Adipose tissue (tissue), 3 donors: ENCODE measurements at regions not wholly inside any gene's neighbourhood (a gene's known extent, or its start where the extent isn't known, plus 50 kb on each side); places are given as distances from the start of the nearest gene placed in this dataset.
"Not testable (repeated sequence)": the region's sequence is repeated elsewhere in the genome, so short reads cannot be mapped to it uniquely, and the experiment has no call there.

ENCODE experiments used
- H3K27ac ChIP-seq: one replicate; pipeline ENCODE4 v1.5.1; 2013; ENCODE audit warnings: low read depth, low read length
- WGBS, 3 donors: extraction: QIAGEN DNeasy Blood & Tissue Kit; methylation state at CpG; one replicate each; pipeline ENCODE4 v1.1.7; 2013; 5-methylcytosine and 5-hydroxymethylcytosine counted together
- donor health status: healthy with polysubstance abuse.
- donor health status: Bipolar disorder and iron deficiency.
- donor health status: healthy.

DNA sequence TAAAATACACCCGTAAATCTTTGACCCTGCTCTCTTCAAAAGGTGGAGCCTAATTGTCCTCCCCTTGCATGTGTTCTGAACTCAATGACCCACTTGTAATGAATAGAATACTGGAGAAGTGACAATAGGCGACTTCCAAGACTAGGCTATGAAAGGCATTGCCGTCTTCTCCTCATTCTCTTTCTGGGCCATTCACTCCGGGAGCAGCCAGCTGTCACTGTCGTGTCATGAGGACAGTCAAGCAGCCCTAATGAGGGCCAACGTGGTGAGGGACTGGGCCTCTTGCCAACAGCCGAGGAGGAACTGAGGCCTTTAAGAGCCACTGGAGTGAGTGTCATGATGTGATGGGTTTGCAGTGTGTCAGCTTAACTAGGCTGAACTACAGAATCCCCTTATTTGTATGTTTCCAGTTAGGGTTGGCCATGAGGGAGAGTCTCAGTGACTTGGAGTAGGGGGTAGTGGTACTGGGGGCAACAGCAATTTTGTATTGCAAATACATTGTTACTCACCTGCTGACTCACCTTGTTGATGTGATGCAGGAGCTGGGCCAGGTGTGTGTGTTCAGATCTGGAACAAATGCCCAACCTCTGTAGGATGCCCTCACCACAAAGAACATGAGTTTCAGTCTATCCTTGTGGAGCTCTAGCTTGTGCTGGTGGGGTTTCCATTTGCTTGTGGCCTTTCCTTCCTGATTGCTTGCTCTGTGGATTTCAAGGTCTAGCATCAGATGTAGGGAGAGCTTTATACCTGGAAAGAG, 188.5 kb upstream of the PROK2 start:
- WGBS, 3 donors = 61 to 74% (median 69%) methylated on average over 7 of the region's 7 CpGs
- no peak overlapping the region for H3K27ac ChIP-seq

DNA sequence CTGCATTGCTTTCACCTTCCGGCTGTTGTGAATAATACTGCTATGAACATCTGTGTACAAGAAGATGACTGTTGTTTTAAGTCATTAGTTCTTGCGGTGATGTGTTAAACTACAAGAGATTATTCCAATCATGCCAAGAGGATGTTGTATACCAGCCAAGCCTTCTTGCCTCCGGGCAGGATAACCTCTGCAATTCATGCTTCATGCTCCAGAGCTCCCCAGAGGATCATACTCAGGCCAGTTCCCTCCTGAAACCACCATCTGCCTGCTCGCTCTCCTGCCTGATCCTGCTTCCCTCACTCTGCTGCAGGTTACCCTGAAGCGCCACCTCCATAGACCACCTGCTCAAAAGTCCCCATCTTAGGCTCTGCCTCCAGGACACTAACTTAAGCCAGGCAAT, 187.1 kb upstream of the PROK2 start:
- 83 to 85% (median 84%) methylated on average over 5 of the region's 5 CpGs for WGBS, 3 donors
- no peak overlapping the region for H3K27ac ChIP-seq

DNA sequence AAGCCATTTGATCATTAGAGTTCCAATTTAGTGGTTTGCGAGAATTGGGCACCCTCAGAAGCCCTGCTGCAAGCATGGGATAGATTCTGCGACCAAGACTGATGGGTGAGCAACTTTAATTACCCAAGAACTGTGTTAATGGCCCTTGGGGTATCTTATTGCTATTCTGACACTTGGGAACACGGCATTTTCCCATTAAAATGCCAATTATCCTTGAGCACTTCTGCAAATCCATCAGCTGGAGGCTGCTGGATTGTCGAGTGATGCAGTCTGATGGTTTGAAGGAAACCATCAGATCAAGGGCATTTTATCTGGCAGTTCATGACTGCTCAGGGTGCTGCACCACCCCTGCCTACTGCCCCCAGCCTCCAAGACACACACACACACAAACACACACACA, 183.6 kb upstream of the PROK2 start:
- WGBS, 3 donors = 66 to 79% (median 75%) methylated on average over 4 of the region's 4 CpGs
- H3K27ac ChIP-seq = no peak overlapping the region

DNA sequence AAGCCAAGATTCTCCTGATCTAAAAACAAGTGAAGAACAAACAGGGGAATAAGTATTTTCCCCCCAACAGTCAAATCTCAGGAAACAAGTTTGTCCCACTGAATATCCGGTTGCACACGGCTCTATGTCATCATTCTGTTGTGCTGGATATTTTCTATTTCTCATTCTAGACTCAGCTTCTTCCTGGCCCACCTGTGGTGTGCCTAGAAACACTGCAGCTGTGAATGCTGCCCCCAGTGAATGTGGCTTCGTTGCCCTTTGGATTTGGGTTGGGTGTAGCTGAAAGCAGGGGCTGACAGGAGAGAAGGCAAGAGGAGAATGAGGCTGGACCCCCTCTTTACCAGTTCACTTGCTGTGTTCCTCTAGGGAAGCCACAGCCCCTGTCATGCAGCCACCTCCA, 181.2 kb upstream of the PROK2 start:
- WGBS, 3 donors = 55 to 75% (median 55%) methylated on average over 3 of the region's 3 CpGs
- no peak overlapping the region for H3K27ac ChIP-seq

DNA sequence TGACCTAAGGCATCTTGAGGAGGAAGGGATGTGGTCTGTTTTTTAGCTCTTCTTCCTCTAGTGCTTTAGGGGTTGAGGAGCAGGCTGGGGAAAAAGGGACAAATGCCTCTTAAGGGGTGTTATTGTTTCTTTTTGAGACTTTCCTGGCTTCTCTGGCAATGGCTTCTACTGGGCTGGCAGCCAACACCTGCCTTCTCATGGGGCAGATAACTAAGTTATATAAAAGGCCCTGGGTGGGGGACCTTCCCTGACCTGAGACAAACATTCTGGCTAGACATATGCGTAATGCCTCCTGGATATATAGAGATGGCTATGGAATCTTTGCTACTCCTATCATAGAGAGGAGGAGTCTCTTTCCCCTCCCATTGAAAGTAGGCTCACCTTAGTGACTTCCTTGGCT, 179.2 kb upstream of the PROK2 start:
- H3K27ac ChIP-seq = no peak overlapping the region
- WGBS, 3 donors = 50 to 94% (median 89%) methylated on average over 1 of the region's 1 CpG

DNA sequence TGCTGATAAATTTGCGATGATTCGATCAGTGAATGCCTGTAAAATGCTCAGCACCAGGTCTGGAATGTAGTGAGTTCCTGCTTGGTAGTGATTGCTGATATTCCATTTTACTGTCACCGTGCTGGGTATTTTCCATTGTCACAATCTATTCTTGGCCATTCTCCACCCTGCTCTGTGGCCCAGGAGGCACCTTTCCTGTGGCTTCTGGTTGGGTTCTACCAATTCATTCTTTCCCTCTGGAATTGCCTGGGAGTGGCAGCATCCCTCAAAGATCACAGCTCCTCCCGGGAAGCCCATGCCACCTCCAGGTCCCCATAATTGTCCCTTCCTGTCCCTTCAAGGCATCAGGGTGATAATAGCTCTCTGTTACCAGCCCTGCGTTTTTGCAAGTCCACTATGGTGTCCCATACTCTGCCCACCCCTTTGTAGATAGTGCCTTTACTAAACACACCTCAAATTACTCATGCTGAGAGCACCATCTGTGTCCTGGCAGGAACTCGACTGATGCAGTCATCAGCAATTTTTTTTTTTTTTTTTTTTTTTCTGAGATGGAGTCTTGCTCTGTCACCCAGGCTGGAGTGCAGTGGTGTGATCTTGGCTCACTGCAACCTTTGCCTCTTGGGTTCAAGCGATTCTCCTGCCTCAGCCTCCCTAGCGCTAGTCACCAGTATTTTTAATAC, 177.8 kb upstream of the PROK2 start:
- 80 to 84% (median 82%) methylated on average over 8 of the region's 8 CpGs for WGBS, 3 donors
- H3K27ac ChIP-seq = no peak overlapping the region

DNA sequence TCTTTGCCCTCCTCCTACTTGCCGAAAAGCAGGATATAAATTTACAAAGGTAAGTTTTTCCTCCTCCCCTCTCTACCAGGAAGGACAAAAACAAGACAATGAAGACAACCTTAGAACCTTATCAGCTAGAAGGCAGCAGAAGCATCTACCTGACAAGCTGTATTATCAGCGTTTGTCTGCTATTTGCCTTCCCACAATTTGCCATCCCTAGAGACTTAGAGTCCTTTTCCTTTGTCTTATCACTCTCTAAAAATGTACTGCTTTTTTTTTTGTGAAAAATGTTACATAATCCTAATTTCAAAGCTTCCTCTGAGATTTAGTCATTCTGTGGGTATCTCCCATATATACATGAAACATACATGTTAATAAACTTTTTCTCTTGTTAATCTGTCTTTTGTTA, 176.9 kb upstream of the PROK2 start:
- WGBS, 3 donors = 63 to 88% (median 66%) methylated on average over 2 of the region's 2 CpGs
- H3K27ac ChIP-seq = no peak overlapping the region

DNA sequence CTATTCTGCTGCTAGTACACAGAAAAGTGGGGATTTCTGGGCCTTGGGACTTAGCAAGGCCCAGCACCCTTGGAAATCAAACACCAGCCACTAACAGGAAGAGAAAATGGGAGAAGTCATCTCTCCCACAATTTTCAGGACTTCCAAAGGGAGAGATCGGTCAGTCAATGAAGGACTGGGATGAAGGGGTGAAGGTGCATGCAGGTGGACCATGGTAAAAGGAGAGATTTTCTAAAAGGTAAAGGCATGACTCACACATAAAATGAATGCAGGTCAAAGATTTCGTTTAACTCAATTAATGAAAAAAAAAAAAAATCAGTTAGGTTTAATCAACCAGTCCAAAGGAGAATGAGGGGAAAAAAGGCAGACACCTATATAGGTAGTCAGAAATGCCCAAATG, 176.4 kb upstream of the PROK2 start:
- H3K27ac ChIP-seq = no peak overlapping the region
- 86 to 95% (median 90%) methylated on average over 2 of the region's 2 CpGs for WGBS, 3 donors

DNA sequence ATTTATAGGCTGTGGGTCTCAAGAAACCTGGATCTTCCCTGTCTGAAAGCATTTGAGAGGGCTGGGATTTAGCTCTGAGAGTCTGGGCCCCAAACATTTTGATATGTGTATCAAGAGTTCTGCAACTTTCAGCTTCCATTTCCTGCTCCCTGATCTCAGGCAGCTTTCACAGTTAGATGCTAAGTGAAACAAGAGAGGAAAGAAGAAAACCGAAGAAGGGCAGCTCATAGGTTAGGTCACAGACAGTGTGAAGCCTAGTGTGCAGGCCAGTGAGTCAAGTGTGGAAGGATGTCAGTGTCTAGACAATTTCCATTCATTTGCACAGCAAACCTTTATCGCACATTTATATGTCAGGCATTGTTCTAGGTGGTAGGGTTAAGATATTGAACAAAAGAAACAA, 173.6 kb upstream of the PROK2 start:
- H3K27ac ChIP-seq = no peak overlapping the region
- 75 to 86% (median 85%) methylated on average over 2 of the region's 2 CpGs for WGBS, 3 donors

DNA sequence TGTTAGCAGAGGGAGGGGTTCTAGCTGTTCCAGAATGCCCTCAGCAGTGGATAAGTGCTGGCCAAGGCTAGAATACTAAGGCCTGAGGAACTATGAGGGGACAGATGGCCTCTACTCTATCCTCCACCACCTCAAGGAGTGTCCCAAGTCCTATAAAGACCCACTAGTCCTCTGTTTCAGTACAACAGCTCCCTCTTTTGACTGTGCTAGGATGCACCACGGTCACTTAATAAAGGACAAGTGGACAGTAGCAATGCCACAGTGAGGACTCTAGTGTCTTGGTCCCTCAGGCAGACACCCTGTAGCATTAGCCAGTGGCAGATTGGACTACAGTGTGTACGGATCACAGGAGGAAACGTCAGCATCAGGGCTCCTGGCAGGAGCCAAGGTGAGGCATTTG, 171.8 kb upstream of the PROK2 start:
- H3K27ac ChIP-seq = no peak overlapping the region
- WGBS, 3 donors = 77 to 94% (median 89%) methylated on average over 3 of the region's 3 CpGs

DNA sequence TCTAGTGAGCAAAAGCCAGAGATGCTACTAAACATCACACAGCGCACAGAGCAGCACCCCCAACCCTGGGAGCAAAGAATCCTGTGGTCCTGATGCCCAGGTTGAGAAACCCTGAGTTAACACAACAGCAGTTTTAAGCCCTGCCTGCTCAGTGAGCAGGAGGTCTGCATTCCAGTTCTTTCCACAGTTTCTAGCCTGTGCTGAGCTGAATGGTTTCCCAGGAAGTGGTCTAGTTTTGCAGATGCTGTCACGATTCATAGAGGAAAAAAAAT, 171.1 kb upstream of the PROK2 start:
- no peak overlapping the region for H3K27ac ChIP-seq
- 49 to 55% (median 53%) methylated on average over 2 of the region's 2 CpGs for WGBS, 3 donors

DNA sequence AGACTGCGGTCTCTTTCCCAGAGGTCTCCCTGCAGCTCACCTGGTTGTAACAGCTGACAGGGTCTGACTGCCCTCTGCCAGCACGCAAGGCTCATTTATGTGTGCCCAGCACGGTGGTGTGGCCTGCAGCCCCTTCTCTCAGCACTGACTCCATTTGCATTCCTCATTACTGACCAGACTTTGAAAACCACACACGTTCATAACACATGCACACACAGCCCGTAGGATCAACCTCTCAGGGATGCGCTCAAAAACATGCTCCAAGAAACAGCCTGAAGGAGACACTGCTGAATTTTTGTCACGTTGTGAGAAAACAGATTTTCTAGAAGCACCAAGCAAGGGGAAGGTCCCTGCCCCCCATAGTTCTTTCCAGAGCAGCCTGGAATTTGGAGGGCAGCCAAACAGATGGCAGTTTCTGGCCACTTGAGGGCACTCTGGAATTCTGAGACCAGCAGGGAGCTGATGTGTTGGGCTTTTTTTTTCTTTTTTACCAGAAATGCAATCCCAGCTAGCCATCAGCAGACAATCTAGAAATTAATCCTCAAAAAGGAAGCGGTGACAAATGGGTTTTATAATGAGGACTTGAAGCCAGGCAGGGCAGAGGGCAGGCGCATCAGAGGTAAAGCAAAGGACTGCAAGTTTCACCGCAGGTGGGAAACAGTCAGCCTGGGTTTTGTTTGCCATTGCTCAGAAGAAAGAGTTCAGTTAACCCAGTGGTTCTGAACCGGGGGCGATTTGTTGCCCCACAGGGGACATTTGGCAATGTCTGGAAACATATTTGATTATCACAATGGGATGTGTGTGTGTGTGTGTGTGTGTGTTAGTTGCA, 170.5 kb upstream of the PROK2 start:
- no peak overlapping the region for H3K27ac ChIP-seq
- WGBS, 3 donors = 34 to 40% (median 36%) methylated on average over 12 of the region's 12 CpGs

DNA sequence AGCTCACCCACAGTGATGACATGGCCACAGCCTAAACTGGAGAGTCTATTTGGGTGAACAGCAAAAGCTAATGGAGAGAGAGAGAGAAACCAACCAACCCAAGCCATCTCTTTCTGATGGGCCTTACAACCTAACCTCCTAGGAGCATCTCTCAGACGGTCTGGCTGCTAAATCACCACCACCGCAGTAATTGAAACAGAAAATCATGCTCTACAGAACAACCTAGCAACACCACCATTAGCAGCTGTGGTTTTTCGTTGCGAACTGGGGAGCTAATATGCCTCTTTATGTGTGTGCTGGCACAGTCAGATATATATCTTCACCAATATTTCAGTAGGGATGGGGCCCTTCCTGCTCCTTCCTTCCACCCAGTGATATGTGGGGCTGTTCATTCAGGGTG, 166.9 kb upstream of the PROK2 start:
- WGBS, 3 donors = 62 to 64% (median 62%) methylated on average over 4 of the region's 4 CpGs
- no peak overlapping the region for H3K27ac ChIP-seq

DNA sequence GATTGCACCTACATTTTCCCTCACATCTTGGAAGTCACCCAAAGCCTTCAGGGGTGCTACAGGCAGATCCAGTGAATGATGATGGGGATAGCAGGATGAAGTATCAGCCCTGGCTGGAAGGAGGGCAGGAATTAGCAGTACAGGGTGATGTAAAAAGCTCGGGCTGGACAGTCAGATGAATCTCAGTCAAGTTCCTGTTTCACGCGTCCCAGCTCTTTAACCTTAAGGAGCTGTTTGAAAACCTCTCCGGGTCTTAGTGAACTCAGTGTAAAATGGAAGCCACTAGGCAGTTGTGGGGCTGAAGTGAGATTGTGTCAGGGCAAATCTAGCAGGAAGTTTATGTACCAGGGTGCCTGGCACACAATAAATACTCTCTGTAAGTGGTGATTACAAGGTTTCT, 166.4 kb upstream of the PROK2 start:
- H3K27ac ChIP-seq = no peak overlapping the region
- WGBS, 3 donors = 54 to 79% (median 79%) methylated on average over 4 of the region's 4 CpGs

DNA sequence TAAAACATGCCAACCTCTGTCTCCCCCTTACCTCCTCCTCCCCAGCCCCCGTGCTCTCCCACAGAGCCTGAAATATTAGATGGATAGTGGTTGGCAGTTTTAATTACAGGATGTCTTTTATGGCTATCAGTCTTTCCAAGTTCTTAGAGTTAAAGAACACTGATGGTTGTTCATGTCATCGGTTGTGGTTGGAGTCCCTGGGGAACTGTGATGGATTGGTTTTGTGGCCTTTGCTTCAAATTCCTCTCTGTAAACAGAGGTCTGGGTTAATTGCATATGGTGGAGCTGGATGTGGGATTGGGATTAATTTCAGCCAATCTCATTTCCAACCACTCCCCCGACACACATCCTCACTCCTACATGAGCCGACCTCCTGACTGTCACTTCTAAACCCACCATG, 164.5 kb upstream of the PROK2 start:
- no peak overlapping the region for H3K27ac ChIP-seq
- 63 to 82% (median 79%) methylated on average over 4 of the region's 4 CpGs for WGBS, 3 donors

DNA sequence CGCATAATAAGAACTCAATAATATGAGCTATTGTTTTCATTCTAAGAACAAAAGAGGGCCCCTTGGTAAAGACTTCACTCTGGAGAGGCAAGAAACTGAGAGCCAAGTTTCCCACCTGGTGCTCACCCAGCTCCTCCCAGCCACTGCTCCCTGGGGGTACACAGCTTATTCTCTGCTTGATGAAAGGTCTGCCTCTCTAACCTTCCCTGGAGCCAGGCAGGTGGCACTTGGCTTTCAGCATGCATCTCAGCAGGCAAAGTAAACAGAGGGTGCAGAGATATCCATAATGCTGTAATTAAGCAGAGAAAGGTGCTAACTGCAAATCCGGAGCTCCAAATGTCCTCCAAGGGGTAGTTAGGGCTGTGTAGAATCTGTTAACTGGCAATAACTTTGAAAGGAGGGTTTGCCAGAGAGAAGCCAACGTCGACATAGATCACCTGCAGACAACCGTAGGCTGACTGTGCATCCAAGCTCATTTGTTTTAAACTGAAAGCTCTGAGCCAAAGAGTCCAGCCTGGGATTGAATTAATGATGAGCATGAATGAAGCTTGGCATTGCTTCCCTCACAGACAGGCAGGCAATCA, 159.6 kb upstream of the PROK2 start:
- 69 to 89% (median 73%) methylated on average over 5 of the region's 5 CpGs for WGBS, 3 donors
- H3K27ac ChIP-seq = no peak overlapping the region

DNA sequence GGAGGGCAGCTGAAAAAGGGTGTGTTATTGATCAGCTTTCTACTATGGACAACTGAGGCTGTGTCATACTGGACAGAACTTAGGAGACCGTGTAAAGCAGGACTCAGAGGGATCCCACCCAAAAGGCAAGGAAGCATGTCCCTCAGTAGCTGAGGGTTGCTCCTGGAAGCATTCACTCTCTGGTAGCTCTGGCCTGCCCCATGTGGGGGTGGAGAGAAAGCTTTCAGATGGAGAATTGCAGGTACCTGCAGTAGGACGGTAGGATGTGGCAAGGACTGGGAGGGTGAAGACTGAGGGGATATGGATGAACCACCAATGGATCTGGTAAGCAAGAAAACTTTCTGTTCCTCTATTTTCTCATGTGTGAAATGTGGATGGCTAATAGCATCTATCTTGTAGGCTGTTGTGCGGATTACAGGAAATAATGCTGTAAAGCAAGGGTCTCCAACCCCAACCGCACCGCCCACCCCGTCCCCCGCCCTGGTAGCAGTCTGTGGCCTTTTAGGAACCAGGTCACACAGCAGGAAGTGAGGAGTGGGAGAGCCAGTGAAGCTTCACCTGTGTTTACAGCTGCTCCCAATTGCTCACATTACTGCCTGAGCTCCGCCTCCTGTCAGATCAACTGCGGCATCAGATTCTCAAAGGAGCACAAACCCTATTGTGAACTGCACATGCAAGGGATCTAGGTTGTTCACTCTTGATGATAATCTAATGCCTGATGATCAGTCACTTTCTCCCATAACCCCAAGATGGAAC, 157.7 kb upstream of the PROK2 start:
- WGBS, 3 donors = 69 to 87% (median 86%) methylated on average over 9 of the region's 9 CpGs
- H3K27ac ChIP-seq = no peak overlapping the region

DNA sequence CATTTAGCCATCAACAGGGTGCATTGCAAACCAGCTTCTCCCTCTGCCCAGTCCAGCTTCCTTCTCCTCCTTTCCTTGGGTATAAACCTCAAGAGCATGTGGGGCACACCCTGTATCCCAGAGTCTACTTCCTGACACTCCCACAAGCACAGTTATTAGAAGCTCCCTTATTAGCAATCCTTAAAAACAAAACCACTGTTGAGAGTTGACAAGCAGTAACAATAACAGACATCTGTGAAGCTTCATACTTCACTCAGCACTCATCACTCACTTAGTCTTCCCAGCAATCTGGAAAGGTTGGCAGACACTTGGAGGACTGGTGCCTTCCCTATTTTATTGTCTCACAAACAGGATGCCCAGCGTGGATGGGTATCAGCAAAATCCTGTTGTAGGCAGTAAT, 155.5 kb upstream of the PROK2 start:
- 79 to 84% (median 83%) methylated on average over 1 of the region's 1 CpG for WGBS, 3 donors
- no peak overlapping the region for H3K27ac ChIP-seq

DNA sequence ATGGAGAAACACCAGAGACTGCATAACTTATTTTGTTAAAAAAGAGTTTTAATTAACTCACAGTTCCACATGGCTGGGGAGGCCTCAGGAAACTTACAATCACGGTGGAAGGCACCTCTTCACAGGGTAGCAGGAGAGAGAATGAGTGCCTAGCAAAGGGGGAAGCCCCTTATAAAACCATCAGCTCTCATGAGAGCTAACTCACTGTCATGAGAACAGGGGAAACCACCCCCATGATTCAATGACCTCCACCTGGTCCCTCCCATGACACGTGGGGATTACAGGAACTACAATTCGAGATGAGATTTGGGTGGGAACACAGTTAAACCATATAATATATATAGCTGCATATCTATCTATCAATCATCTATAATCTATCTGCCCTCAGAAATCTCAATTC, 153.1 kb upstream of the PROK2 start:
- WGBS, 3 donors = 67 to 87% (median 78%) methylated on average over 3 of the region's 3 CpGs
- H3K27ac ChIP-seq = not testable (repeated sequence)
